GM19395 (cell line): ENCODE measurements at regions not wholly inside any gene's neighbourhood (a gene's known extent, or its start where the extent isn't known, plus 50 kb on each side); places are given as distances from the start of the nearest gene placed in this dataset.

Experiments
- ATAC-seq: cut with Tn5 transposase; IDR thresholded peaks from one replicate; pipeline ENCODE4 v1.9.1; 2021; ENCODE audit warnings: mild to moderate bottlenecking, moderate library complexity; ENCODE audit not compliant: unreplicated experiment

GRCh38 chr1:57957576-57957975 lies 533.7 kb upstream of the DAB1 start:
- no peak for ATAC-seq

- ATAC-seq: no peak
Measured at GRCh38 chr1:57951390-57951789, 527.5 kb upstream of the DAB1 start.

GRCh38 chr1:57949168-57949567 lies 525.3 kb upstream of the DAB1 start:
- no peak for ATAC-seq

GRCh38 chr1:57947471-57947870 lies 523.6 kb upstream of the DAB1 start:
- ATAC-seq: no peak

- no peak for ATAC-seq
Measured at GRCh38 chr1:57945045-57945444, 521.2 kb upstream of the DAB1 start.

- ATAC-seq: no peak
Measured at GRCh38 chr1:57943365-57943764, 519.5 kb upstream of the DAB1 start.

- ATAC-seq: no peak
Measured at GRCh38 chr1:57934745-57935144, 510.9 kb upstream of the DAB1 start.

- no peak for ATAC-seq
Measured at GRCh38 chr1:57927003-57927402, 503.1 kb upstream of the DAB1 start.

- ATAC-seq: no peak
Measured at GRCh38 chr1:57926025-57926552, 502.2 kb upstream of the DAB1 start.

- ATAC-seq: no peak
Measured at GRCh38 chr1:57925226-57925625, 501.4 kb upstream of the DAB1 start.

- ATAC-seq: no peak
Measured at GRCh38 chr1:57922130-57922529, 498.3 kb upstream of the DAB1 start.

- ATAC-seq: no peak
Measured at GRCh38 chr1:57916041-57916440, 492.2 kb upstream of the DAB1 start.

- ATAC-seq: no peak
Measured at GRCh38 chr1:57911427-57911826, 487.6 kb upstream of the DAB1 start.

- no peak for ATAC-seq
Measured at GRCh38 chr1:57910782-57911181, 486.9 kb upstream of the DAB1 start.

- no peak for ATAC-seq
Measured at GRCh38 chr1:57910305-57910704, 486.4 kb upstream of the DAB1 start.

- no peak for ATAC-seq
Measured at GRCh38 chr1:57908147-57908890, 484.5 kb upstream of the DAB1 start.

- ATAC-seq: no peak
Measured at GRCh38 chr1:57901208-57901919, 477.5 kb upstream of the DAB1 start.

GRCh38 chr1:57898531-57898930 lies 474.7 kb upstream of the DAB1 start:
- ATAC-seq: no peak

- ATAC-seq: no peak
Measured at GRCh38 chr1:57897581-57897980, 473.7 kb upstream of the DAB1 start.

- no peak for ATAC-seq
Measured at GRCh38 chr1:57894315-57894714, 470.5 kb upstream of the DAB1 start.

GRCh38 chr1:57889676-57890320 lies 465.9 kb upstream of the DAB1 start:
- no peak for ATAC-seq
